Esophagus muscularis mucosa (tissue), 4 donors: ENCODE measurements at regions not wholly inside any gene's neighbourhood (a gene's known extent, or its start where the extent isn't known, plus 50 kb on each side); places are given as distances from the start of the nearest gene placed in this dataset.
"Not testable (repeated sequence)": the region's sequence is repeated elsewhere in the genome, so short reads cannot be mapped to it uniquely, and the experiment has no call there.

Experiments used
- DNase-seq: peaks from one replicate; pipeline ENCODE4 v3.0.0-alpha.2; 2017; ENCODE audit errors: extremely low spot score
- H3K27ac ChIP-seq, 4 donors: fragments of 200-600 bp; sonication (generic); replicated peaks in 1 of 4; 1 replicate in 3 of 4; 2 replicates in 1 of 4; pipeline ENCODE4 v1.5.1; 2016 to 2019; ENCODE audit warnings: mild to moderate bottlenecking in 1 of 4
- H3K27me3 ChIP-seq, 4 donors: fragments of 200-600 bp; sonication (generic); one replicate each; pipeline versions ENCODE4 v1.5.1 to v1.6.0; 2016 to 2019
- H3K36me3 ChIP-seq, 4 donors: fragments of 200-600 bp; sonication (generic); one replicate each; pipeline ENCODE4 v1.5.1; 2016 to 2019
- H3K4me1 ChIP-seq, 4 donors: fragments of 200-600 bp; sonication (generic); one replicate each; pipeline ENCODE4 v1.5.1; 2016 to 2019
- H3K4me3 ChIP-seq, 4 donors: fragments of 200-600 bp; sonication (generic); 1 replicate in 2 of 4; 2 replicates in 2 of 4; pipeline ENCODE4 v1.5.1; 2016 to 2019; ENCODE audit warnings: mild to moderate bottlenecking in 4 of 4, moderate library complexity in 1 of 4
- H3K9me3 ChIP-seq, 4 donors: fragments of 200-600 bp; sonication (generic); 1 replicate in 3 of 4; 2 replicates in 1 of 4; pipeline ENCODE4 v1.5.1; 2016 to 2019
- CTCF ChIP-seq, 3 experiments: fragments of 200-600 bp in 2 of 3; fragments of 450-650 bp in 1 of 3; sonication (generic) in 2 of 3; IDR thresholded peaks; one replicate each; pipeline ENCODE4 v1.5.1; 2017 to 2019; ENCODE audit warnings: antibody characterized with exemption in 3 of 3, mild to moderate bottlenecking in 2 of 3, moderate library complexity in 1 of 3
- EP300 ChIP-seq: sonication (generic); formaldehyde crosslinking; IDR thresholded peaks from one replicate; pipeline ENCODE4 v1.6.1; 2017; ENCODE audit warnings: antibody characterized with exemption
- POLR2A ChIP-seq: fragments of 450-650 bp; IDR thresholded peaks from one replicate; pipeline ENCODE4 v1.6.1; 2017; ENCODE audit warnings: antibody characterized with exemption, moderate library complexity, mild to moderate bottlenecking, low read depth
- POLR2AphosphoS5 ChIP-seq, 2 donors: sonication (generic); formaldehyde crosslinking; IDR thresholded peaks; one replicate each; pipeline ENCODE4 v1.6.1; 2017; ENCODE audit warnings: antibody characterized with exemption in 2 of 2
- WGBS: methylation state at CpG from one replicate; pipeline ENCODE4 v1.1.5; 2018; 5-methylcytosine and 5-hydroxymethylcytosine counted together
- intact Hi-C: fragments of 100-400 bp; cut with DNase I; formaldehyde crosslinking; loops from one replicate; pipeline ENCODE4 v1.15.1; 2023

DNA sequence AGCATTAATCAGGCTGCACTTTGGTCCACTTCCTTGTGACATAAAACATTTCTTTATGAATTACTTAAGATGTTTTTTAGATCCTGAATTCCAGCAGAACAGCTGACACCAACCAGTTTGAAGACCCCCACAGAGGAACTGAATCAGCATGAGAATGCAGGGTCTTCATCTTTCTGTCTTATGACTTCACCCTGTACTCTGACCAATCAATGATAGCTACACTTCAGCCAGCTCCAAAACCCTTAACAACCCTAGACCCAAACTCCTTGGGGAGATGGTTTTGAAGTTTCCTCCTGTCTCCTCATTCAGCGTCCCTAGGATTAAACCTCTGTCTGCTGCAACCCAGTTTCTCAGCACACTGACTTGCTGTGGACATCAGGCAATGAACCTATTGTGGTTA, 175.0 kb downstream of the CTH start:
- no peak for TF ChIP-seq POLR2AphosphoS5 (IDR thresholded peaks at IDR 0.05)
- no peak for TF ChIP-seq CTCF (IDR thresholded peaks at IDR 0.05)
- TF ChIP-seq EP300: no peak
- no peak for TF ChIP-seq POLR2A
- H3K9me3 ChIP-seq: no peaks in the 10 kb centered on the region
- 72% methylated on average over 1 of the region's 1 CpG for WGBS
- intact Hi-C loops: no loop called here
- no peaks in the 10 kb centered on the region for H3K4me1 ChIP-seq
- DNase-seq: no peak
- H3K4me3 ChIP-seq: no peak overlapping the region
- no peak overlapping the region for H3K27ac ChIP-seq
- no peaks in the 10 kb centered on the region for H3K36me3 ChIP-seq
- no peaks in the 10 kb centered on the region for H3K27me3 ChIP-seq

- Histone ChIP-seq H3K27me3 (no peaks in the 10 kb centered on the region), H3K9me3 (no peaks in the 10 kb centered on the region), H3K4me1 (no peaks in the 10 kb centered on the region), H3K36me3 (no peaks in the 10 kb centered on the region), H3K27ac (no peak overlapping the region), H3K4me3 (no peak overlapping the region)
- TF ChIP-seq EP300 (no peak), CTCF (IDR thresholded peaks at IDR 0.05) (no peak), POLR2AphosphoS5 (IDR thresholded peaks at IDR 0.05) (no peak), POLR2A (no peak)
- no peak for DNase-seq
- WGBS: 91% methylated on average over 3 of the region's 3 CpGs
- intact Hi-C loops: no loop called here
Observed at GRCh38 chr1:70587872-70588366, 176.9 kb downstream of the CTH start.

DNA sequence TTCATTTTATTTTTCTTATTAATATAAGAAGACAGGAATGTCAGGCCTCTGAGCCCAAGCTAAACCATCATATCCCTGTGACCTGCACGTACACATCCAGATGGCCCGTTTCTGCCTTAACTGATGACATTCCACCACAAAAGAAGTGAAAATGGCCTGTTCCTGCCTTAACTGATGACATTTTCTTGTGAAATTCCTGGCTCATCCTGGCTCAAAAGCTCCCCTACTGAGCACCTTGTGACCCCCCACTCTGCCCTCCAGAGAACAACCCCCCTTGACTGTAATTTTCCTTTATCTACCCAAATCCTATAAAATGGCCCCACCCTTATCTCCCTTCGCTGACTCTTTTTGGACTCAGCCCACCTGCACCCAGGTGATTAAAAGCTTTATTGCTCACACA, 182.5 kb downstream of the CTH start:
- intact Hi-C loops, H3K9me3 ChIP-seq, H3K4me1 ChIP-seq, H3K4me3 ChIP-seq, H3K36me3 ChIP-seq, DNase-seq, H3K27ac ChIP-seq, H3K27me3 ChIP-seq: not testable (repeated sequence)
- WGBS: 79% methylated on average over 3 of the region's 3 CpGs

- 82% methylated on average over 2 of the region's 2 CpGs for WGBS
- H3K9me3 ChIP-seq: no peaks in the 10 kb centered on the region
- TF ChIP-seq POLR2AphosphoS5 (IDR thresholded peaks at IDR 0.05) (no peak), EP300 (no peak), POLR2A (no peak), CTCF (IDR thresholded peaks at IDR 0.05) (no peak)
- H3K27me3 ChIP-seq: no peaks in the 10 kb centered on the region
- DNase-seq: no peak
- H3K4me1 ChIP-seq: no peaks in the 10 kb centered on the region
- no peak overlapping the region for H3K27ac ChIP-seq
- H3K4me3 ChIP-seq: no peak overlapping the region
- H3K36me3 ChIP-seq: no peaks in the 10 kb centered on the region
- intact Hi-C loops: no loop called here
Observed at GRCh38 chr1:70608815-70609214, 197.7 kb downstream of the CTH start.

DNA sequence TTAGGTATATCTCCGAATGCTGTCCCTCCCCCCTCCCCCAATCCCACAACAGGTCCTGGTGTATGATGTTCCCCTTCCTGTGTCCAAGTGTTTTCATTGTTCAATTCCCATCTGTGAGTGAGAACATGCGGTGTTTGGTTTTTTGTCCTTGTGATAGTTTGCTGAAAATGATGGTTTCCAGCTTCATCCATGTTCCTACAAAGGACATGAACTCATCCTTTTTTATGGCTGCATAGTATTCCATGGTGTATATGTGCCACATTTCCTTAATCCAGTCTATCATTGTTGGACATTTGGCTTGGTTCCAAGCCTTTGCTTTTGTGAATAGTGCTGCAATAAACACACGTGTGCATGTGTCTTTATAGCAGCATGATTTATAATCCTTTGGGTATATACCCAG, 199.1 kb downstream of the CTH start:
- H3K4me1 ChIP-seq, H3K36me3 ChIP-seq, H3K4me3 ChIP-seq, intact Hi-C loops, H3K9me3 ChIP-seq, H3K27me3 ChIP-seq, H3K27ac ChIP-seq, DNase-seq: not testable (repeated sequence)
- 85% methylated on average over 3 of the region's 3 CpGs for WGBS

DNA sequence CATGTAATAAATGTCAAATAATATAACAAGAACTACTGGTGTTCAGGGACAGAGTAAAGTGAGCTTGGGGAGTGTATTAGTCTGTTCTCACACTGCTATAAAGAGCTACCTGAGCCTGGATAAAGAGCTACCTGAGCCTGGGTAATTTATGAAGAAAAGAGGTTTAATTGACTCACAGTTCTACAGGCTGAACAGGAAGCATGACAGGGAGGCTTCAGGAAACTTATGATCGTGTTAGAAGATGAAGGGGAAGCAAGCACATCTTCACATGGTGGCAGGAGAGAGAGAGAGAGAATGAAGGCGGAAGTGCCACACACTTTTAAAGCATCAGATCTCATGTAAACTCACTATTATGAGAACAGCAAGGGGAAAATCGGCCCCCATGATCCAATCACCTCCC, 205.9 kb downstream of the CTH start:
- no peaks in the 10 kb centered on the region for H3K4me1 ChIP-seq
- no peaks in the 10 kb centered on the region for H3K36me3 ChIP-seq
- H3K27me3 ChIP-seq: no peaks in the 10 kb centered on the region
- no peaks in the 10 kb centered on the region for H3K9me3 ChIP-seq
- no peak for DNase-seq
- intact Hi-C loops: no loop called here
- 68% methylated on average over 3 of the region's 3 CpGs for WGBS
- no peak overlapping the region for H3K4me3 ChIP-seq
- TF ChIP-seq CTCF (IDR thresholded peaks at IDR 0.05) (no peak), POLR2A (no peak), EP300 (no peak)
- H3K27ac ChIP-seq: no peak overlapping the region
